ENCODE measurements at regions not wholly inside any gene's neighbourhood (a gene's known extent, or its start where the extent isn't known, plus 50 kb on each side); places are given as distances from the start of the nearest gene placed in this dataset.

- dilution Hi-C loops (cut with MboI; ENCODE audit: extremely low pct_ligation_motif_present, low sequenced_read_pairs) = no loop called here
- H3K36me3 ChIP-seq (ENCODE audit: control insufficient read depth in 2 of 2, extremely low read depth in 1 of 2, insufficient read depth in 2 of 2, low read length in 2 of 2) = no peaks in the 10 kb centered on the region
- FAIRE-seq (no peak), DNase-seq (ENCODE audit: low read depth, low spot score) (no peak)
- no peak overlapping the region for H3K4me3 ChIP-seq (replicated peaks in 1 of 3; ENCODE audit: insufficient read depth in 1 of 3, low read depth in 1 of 3, low read length in 3 of 3)
- intact Hi-C loops (cut with micrococcal nuclease) = no loop called here
- H4K20me1 ChIP-seq (replicated peaks; ENCODE audit: control insufficient read depth, extremely low read depth, insufficient read depth, low read length) = no peaks in the 10 kb centered on the region
- no peak overlapping the region for H3K27ac ChIP-seq (ENCODE audit: insufficient read depth, low read depth, low read length)
- ChIA-PET CTCF (interaction anchor here (0.6 to 1.4 kb wide), 2 partner anchors 14 to 1027 kb away, joined by 3 to 5 read pairs; no protein-coding TSS in a partner anchor), POLR2A (no interaction called here)
- H3K4me1 ChIP-seq (ENCODE audit: control insufficient read depth, extremely low read depth, insufficient read depth, low read length) = no peaks in the 10 kb centered on the region
- no peaks in the 10 kb centered on the region for H3K9me3 ChIP-seq (replicated peaks; ENCODE audit: control insufficient read depth, insufficient read depth, low read length)
- BruUV-seq (replicated peaks) = no TSS peak
- H3K9me1 ChIP-seq (replicated peaks; ENCODE audit: control insufficient read depth, extremely low read depth, insufficient read depth, low read length) = no peaks in the 10 kb centered on the region
- no peak overlapping the region for H3K4me2 ChIP-seq (ENCODE audit: insufficient read depth, low read length)
- H3K79me2 ChIP-seq (ENCODE audit: control insufficient read depth, insufficient read depth, low read length) = no peaks in the 10 kb centered on the region
- H2AFZ ChIP-seq (ENCODE audit: low read depth, low read length) = no peak overlapping the region
- peaks cover 0 to 5% of the 10 kb centered on the region in 2 experiments for H3K27me3 ChIP-seq (ENCODE audit: control insufficient read depth in 2 of 2, insufficient read depth in 2 of 2, low read length in 2 of 2)
- TF ChIP-seq FOS (IDR thresholded peaks at IDR 0.05; ENCODE audit: borderline replicate concordance, insufficient read depth, low read length) (no peak), GATA2 (IDR thresholded peaks at IDR 0.05; ENCODE audit: insufficient read depth, insufficient read length, low read depth, low read length) (no peak), POLR2AphosphoS5 (IDR thresholded peaks at IDR 0.05; ENCODE audit: insufficient read depth, low read depth, low read length) (no peak), MYC (IDR thresholded peaks at IDR 0.05; ENCODE audit: low read depth, low read length) (no peak), POLR2A (IDR thresholded peaks at IDR 0.05; ENCODE audit: low read depth, low read length) (no peak), EZH2 (IDR thresholded peaks at IDR 0.05; ENCODE audit: borderline replicate concordance, low read depth, low read length, severe bottlenecking) (no peak), MAX (IDR thresholded peaks at IDR 0.05; ENCODE audit: insufficient read depth, insufficient read length) (no peak), CTCF (IDR thresholded peaks at IDR 0.05; ENCODE audit: extremely low read depth in 1 of 2, insufficient read depth in 1 of 2, low read depth in 1 of 2, low read length in 2 of 2) (no peak), JUN (IDR thresholded peaks at IDR 0.05; ENCODE audit: borderline replicate concordance, insufficient read depth, insufficient read length, low read depth) (no peak)
- H3K9ac ChIP-seq (replicated peaks; ENCODE audit: extremely low read depth, insufficient read depth, low read length) = no peak overlapping the region
Observed at GRCh38 chr10:35745617-35746403, 103.7 kb upstream of the FZD8 start.

All from endothelial cell of umbilical vein (primary cell).